ENCODE measurements at regions not wholly inside any gene's neighbourhood (a gene's known extent, or its start where the extent isn't known, plus 50 kb on each side); places are given as distances from the start of the nearest gene placed in this dataset.

DNA sequence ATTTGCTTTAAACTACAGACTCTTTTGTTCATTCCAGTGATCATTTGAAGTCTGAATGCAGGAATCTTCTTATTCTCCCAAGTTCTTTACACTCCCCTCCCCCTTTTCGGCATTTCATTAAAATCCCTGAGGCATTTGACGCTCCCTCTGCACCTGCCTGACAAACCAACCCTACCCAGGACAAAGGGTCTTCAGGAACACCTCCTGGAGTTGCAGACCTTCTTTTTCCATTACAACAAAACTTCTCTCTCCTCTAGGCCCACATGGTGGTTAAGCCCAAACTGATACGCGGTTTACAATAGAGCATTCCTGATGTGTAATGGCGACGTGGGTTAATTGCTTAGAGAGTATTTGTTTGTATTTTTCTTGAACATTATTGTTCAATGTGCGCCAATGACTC lies 367.4 kb downstream of the FBXO15 start:
- DNase-seq, result no peak

DNA sequence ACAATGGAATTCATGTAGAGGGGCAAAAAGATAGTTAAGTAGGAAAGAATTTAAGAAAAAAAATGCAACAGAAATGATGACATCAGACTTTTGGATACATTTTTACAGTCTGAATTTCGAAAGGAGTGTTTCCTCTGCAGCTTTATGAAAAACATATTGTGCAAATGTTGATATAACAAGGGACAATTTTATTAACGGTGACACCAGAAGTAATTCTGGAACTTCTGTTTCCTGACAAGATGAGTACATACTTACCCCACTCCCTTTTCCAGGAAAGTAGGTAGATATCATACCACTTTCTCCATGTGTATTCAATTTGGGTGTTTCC lies 369.6 kb downstream of the FBXO15 start:
- DNase-seq, result no peak

DNA sequence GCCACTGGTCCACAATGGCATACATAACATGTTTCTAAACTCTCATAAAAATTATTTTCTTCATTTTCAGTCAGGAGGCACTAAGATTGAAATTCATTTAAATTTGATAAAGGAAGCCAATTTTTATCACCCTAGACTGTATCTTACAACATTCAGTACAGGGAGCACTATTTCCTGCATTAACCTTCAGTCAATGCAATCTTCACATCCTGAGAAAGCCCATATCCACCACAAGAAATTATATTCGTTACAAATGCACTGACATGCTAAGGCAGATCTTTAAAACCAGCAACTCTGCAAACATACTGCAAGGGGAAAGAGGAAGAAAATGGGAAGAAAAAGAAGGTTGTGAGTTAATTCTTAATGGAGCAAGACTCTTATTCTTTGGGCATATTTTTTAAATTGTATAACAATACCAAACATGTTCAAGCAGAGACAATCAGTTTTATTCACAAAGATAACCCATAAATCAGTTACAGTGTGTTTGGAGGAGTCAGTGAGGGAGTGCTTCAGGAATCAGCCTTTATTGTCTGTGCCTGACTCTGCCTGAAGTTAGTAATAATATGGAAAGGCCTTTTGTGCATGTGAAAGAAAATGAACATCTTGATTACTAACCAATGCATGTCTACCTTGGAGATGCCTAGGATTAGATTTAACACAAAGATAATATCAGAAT lies 370.1 kb downstream of the FBXO15 start:
- no peak for DNase-seq

DNA sequence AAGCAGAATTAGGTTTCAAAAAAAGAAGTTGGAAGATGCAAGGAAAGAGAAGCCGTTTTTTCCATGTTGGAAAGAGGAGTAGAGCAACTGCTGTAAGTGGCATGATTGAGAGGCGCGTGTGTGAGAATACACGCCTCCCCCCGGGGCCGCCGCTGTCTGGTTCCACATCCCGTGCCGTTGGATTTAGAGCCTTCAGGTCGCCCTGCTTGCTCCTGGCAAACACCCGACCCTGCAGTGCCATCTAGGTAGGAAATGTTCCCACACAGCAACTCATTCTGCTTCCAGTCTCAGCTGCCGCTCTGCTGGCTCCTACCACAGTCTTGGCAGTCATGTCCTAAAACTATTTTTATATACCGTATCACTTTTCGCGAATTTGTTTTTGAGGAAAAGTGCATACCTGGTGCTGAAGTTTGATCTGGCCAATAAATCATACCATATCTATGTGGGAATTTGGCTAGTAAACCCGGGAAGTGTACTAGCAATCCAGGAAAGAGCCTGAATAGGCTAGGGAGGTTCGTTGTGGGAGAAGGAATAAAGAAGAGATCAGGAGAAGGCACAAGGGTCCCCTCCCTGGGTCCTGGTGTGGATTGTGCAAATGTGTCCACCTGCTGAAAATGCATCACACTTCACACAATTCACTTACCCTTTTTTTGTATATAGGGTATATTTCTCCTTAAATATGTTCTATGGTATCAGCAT lies 372.7 kb downstream of the FBXO15 start:
- DNase-seq, result no peak

DNA sequence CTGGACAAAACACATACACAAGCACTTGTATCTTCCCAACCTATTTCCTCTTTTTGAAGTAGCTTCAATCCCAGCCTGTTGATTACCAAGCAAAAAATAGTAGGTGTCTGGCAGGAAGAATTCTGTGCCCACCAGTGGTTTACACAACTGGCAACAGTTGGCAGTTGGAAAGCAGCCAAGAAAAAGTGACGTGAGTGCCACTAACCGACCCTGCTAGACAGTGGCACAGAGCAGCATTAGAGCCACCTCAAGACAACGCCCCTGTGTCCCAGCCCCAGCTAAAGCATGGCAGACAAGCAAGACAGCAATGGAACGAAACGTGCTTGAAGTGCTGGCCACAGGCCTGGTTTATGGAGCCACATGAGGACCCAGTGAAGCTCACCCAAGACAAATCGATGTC lies 379.6 kb downstream of the FBXO15 start:
- DNase-seq, result no peak

- no peak for DNase-seq
Observed at GRCh38 chr18:73766910-73767515, 380.6 kb downstream of the FBXO15 start.

- no peak for DNase-seq
Observed at GRCh38 chr18:73758446-73758845, 389.2 kb downstream of the FBXO15 start.

DNA sequence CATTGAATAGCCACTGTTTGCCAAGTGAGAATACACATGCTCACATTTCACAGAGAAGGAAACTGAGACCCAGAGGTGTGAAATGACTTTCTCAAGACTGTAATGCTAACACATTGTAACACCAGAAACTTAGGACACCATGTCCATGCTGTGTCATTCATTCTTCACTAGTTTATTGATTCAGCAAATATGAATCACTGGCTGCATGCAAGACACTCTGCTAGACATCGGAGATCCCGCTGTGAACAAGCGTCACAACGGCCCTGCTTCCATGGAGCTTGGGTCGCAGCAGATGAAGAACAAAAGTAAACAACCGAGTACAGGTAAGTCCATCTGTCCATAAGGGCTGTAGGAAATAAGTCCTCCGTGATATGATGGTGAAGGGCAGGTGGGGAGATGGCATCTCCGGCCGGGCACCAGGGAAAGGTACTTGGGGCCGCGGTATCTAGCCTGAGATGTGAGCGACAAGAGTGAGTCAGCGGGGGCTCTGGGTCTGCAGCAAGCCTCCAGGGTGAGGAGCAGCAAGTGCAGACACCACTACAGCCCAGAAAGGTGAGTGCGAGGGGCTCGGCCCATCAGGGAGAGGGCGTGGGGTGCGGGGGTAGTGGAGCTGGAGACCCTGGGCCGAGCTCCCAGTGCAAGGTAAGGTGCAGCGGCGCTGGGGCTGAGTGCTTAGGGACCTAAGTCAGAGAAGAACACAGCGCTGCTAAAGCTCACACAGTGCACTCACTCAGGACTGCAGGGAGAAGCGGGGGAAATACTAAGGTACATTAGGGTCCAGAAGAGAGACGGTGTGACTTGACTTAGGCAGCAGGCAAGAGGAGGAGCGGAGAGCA lies 391.2 kb downstream of the FBXO15 start:
- DNase-seq, result no peak

DNA sequence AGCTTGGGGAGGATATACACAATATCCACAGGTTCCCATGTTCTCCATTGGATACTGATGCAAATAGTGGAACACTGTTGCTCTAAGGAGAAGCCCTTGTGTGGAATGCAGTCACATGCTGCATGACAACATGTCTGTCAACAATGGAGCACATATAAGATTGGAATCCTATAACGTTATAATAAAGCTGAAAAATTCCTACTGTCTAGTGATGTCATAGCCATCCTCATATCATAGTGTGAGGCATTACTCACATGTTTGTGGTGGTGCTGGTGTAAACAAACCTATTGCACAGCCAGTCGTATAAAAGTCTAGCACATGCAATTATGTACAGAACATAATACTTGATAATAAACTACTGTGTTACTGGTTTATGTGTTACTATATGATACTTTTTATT lies 394.7 kb downstream of the FBXO15 start:
- no peak for DNase-seq

DNA sequence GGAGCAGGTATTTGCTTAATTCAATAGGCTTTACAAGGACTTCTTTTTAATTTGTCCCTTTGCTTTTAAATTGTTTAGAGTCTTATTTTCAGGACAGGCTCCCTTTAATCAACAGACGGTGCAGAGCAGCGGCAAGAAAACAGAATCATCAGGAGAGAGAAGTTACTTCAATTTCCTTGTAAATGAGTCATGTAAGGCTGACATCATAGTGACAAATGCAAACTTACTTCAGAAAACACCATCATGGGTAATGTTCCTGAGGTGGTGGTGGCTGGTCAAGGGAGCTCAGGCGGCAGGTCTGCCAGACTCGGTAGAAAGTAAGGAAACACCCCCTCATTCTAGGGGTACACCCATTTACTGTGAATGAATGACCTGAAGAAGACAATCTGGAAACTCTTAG lies 395.1 kb downstream of the FBXO15 start:
- no peak for DNase-seq

DNA sequence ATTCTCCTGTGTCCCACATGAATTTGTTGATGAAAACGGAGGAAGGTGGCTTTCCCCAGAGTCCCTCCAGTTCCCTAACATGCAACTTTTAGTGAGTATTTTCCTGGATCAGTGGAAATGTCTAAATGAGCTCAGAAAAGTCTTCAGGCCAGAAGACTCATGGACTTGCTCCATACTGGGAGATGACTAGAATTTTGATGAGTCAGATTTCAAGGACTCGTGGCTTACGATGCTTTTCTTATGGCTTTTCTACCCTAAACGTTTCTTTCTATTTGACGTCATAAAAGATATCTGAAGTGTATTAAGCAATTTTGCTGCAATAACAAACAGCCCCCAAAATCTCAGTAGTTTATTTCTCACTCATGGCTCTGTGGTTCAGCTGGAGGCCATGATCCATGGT lies 397.6 kb downstream of the FBXO15 start:
- no peak for DNase-seq

- no peak for DNase-seq
Observed at GRCh38 chr18:73749304-73749703, 398.3 kb downstream of the FBXO15 start.

DNA sequence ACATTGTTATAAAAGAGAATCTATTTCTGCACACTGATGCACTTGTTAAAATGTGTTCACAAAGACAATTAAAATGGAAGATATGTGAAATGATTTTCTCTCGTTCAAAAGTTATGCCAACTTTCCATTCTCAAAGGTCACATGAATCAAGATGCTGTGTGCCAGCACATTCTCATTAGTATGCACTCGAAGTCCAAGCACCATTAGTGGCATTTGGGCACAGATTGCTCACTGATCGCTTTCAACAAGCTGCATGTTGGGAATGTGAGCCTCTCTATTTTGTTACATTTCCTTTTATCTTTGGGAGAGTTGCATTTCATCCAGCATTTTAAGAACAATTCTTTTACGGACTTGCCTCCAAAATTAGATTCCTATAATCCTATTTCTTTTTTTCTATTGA lies 398.9 kb downstream of the FBXO15 start:
- DNase-seq, result no peak

DNA sequence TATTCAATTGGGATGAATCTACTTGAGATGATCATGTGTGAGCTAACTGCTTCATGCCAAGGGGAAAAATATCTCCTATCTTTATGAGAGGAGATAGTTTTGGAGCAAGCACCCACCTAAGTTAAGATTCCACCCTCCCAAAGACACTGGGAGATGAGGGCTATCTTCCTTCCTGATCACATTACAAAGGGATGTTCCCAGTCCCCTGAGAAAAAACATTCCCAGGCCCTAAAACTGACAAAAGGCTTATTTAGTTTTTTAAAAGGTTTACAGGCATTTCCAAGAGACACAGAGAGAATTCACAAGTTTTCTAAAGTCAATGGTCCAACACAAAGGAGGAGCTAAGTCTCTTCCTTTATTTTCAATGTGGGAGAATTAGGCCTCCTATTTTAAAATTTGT lies 401.5 kb downstream of the FBXO15 start:
- DNase-seq, result no peak

DNA sequence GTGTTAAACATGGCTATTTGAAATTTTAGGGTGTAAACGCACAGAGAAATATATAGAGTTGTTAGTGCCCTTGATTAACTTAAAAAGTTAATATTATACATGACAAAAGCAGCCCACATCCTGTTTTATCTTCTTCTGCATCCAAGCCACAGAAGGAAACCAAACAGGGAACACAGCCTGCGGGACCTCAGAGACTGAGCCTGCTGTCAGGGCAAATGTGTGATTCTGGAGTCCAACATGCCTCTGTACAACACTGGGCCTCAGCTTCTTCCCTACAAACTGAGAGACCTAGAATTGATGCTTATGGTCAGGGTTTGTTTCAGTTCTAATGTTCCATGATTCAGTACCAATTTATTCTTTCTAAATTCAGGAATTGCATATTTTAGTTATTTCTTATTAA lies 404.7 kb downstream of the FBXO15 start:
- DNase-seq, result no peak

DNA sequence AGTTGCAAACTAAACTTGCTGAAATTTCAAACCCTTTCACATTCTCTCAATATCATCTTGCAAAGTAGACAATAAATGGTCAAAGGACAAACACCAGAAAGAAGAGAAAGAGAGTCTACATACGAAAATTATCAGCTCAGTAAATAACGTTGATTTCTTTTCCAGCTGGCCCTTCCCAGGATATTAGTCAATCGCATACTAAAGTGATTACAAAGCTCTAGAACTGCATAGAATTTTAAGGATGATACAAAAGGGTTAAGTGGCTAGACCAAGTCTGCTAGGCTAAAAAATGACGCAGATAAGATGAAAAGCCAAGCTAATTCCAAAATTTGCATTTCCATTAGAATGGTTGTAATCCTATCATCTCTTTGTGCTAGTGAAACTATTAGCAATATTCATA lies 405.7 kb downstream of the FBXO15 start:
- no peak for DNase-seq

DNA sequence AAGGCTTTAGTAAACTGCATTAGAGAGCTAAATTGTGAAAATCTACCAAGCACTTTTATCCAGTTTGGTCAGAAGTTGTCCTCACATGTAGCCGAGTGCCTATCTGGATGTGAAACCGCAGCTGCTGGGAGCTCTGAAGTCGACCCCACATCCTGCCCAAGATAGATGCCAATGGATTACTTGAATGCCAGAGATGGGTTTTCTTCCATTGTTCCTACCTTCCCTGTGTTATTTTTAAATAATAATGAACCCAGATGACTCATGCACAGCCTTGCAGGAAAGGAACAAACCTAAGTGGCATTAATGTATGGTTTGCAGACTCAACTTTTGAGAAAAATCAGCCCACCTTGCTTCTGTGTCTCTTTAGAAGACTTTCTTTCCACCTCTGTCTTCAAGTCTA lies 408.5 kb downstream of the FBXO15 start:
- DNase-seq, result no peak

DNA sequence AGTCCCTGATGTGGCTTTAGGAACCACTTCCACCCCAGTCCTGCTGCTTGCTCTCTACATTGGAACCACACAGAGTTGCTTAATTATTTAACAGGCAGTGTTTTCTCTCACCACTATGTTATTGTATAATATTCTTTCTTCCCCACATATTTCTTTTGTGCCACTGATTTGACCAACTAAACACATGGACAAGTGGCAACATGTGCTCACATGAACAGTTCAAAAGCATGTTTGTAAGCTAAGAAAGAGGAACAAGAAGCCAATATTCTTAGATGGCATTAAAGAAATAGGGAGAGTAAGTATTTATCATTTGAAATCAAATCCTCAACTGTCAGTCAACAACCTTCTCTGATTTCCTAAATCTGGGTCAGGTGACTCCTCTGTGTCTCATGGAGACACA lies 409.6 kb downstream of the FBXO15 start:
- DNase-seq, result no peak

DNA sequence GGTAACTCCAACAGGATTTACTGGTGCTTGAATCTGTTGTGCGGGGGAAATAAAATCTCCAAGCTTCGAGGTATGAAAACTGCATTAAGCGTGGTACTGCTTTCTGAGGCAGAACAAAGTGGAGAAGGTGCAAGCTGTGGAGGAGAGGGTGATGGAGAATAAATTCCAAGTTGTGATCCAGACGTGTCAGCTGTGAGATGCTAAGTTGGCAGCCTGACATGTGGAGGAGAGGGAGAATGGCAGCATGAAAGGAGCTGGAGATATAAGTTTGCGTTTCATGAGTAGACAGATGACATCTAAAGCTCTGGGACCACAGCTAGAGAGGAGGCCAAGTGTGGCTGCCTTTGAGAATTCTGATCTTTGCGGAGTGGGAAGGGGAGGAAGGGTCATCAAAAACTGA lies 411.8 kb downstream of the FBXO15 start:
- no peak for DNase-seq

DNA sequence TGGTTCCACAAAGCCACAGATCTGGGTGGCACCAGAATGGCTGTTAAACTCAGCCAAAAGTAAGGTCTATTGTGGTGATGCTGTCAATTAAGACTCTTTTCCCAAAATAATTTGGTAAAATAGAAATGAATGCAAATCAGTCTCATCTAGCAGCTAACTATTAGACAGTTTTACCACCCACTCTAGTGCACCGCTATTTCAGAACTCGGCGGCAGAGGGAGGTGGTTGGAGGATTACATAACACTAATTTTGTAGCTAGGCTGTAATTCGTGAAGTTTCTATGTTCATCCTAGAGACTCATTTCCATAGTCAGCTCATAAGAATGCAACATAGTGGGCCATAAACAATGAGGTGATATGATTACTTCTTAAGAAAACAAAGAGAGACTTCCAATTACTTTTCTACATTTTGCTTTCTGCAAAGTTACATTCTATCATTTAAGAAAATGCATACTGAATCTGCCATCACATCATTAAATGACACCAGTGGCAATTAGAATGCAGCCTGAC lies 413.8 kb downstream of the FBXO15 start:
- no peak for DNase-seq

- no peak for DNase-seq
Observed at GRCh38 chr18:73733376-73733775, 414.3 kb downstream of the FBXO15 start.

GRCh38 chr18:73728657-73729056 lies 419.0 kb downstream of the FBXO15 start:
- DNase-seq, result no peak

GRCh38 chr18:73724958-73725357 lies 422.7 kb downstream of the FBXO15 start:
- no peak for DNase-seq

DNA sequence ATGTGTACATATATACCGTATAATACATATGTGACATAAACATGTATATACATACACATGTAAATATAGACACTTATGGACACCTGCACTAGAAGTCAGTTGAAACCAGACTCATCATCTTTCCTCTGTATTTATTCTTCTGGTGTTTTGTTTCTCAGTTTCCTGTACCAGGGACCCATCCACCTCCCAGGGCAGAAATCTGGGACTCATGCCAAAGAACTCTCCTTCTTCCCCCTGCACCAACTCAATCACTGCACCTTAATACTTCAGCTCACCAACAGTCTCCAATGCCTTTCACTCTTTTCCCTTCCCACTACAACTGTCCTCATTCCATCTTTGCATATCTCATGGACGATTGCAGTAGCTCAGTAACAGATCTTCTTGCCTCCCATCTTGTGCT lies 428.0 kb downstream of the FBXO15 start:
- DNase-seq, result no peak

Data from T1000 (cell line).